SK-N-SH treated with all-trans-retinoic acid at 6 μM for 48 hours (cell line): ENCODE measurements at regions not wholly inside any gene's neighbourhood (a gene's known extent, or its start where the extent isn't known, plus 50 kb on each side); places are given as distances from the start of the nearest gene placed in this dataset.

ENCODE experiments used
- ATAC-seq: fragments of 200-7000 bp; cut with Tn5 transposase; 3 replicates; pipeline ENCODE4 v1.9.1; 2020; ENCODE audit warnings: mild to moderate bottlenecking, moderate library complexity
- ARNTL ChIP-seq: fragments of 450-650 bp; formaldehyde crosslinking; IDR thresholded peaks from 2 replicates; pipeline ENCODE4 v1.5.0; 2020; ENCODE audit warnings: low read depth, mild to moderate bottlenecking, moderate library complexity, borderline replicate concordance
- BACH2 ChIP-seq: fragments of 250-450 bp; sonication (Bioruptor Pico); IDR thresholded peaks from 2 replicates; pipeline ENCODE4 v1.9.0; 2021; ENCODE audit warnings: mild to moderate bottlenecking, borderline replicate concordance
- CSDC2 ChIP-seq: fragments of 250-450 bp; sonication (Bioruptor Pico); IDR thresholded peaks from 2 replicates; pipeline ENCODE4 v1.5.0; 2020; ENCODE audit warnings: mild to moderate bottlenecking, moderate library complexity
- ESRRG ChIP-seq: fragments of 250-450 bp; sonication (Bioruptor Pico); IDR thresholded peaks from 2 replicates; pipeline ENCODE4 v1.6.1; 2021; ENCODE audit warnings: mild to moderate bottlenecking
- GLIS3 ChIP-seq: fragments of 250-450 bp; sonication (Bioruptor Pico); IDR thresholded peaks from 2 replicates; pipeline ENCODE4 v1.5.0; 2020; ENCODE audit warnings: mild to moderate bottlenecking, moderate library complexity
- ISL1 ChIP-seq: fragments of 250-450 bp; sonication (Bioruptor Pico); IDR thresholded peaks from 2 replicates; pipeline ENCODE4 v2.1.2; 2022; ENCODE audit warnings: mild to moderate bottlenecking, moderate library complexity
- OSR1 ChIP-seq: fragments of 250-450 bp; sonication (Bioruptor Pico); IDR thresholded peaks from 2 replicates; pipeline ENCODE4 v1.8.0; 2022; ENCODE audit warnings: moderate library complexity, mild to moderate bottlenecking, inconsistent platforms
- PPARA ChIP-seq: fragments of 250-450 bp; sonication (Bioruptor Pico); IDR thresholded peaks from 2 replicates; pipeline ENCODE4 v1.5.0; 2020; ENCODE audit warnings: mild to moderate bottlenecking, borderline replicate concordance
- RARB ChIP-seq: fragments of 250-450 bp; sonication (Bioruptor Pico); IDR thresholded peaks from 2 replicates; pipeline ENCODE4 v1.8.0; 2021; ENCODE audit warnings: mild to moderate bottlenecking, moderate library complexity
- SNAI2 ChIP-seq: fragments of 250-450 bp; sonication (Bioruptor Pico); IDR thresholded peaks from 2 replicates; pipeline ENCODE4 v1.5.0; 2020; ENCODE audit warnings: mild to moderate bottlenecking, moderate library complexity
- TCF4 ChIP-seq: fragments of 250-450 bp; sonication (Bioruptor Pico); IDR thresholded peaks from 2 replicates; pipeline ENCODE4 v1.8.0; 2021; ENCODE audit warnings: mild to moderate bottlenecking, moderate library complexity, borderline replicate concordance
- ZC3H10 ChIP-seq: fragments of 250-450 bp; sonication (Bioruptor Pico); IDR thresholded peaks from 2 replicates; pipeline ENCODE4 v1.5.1; 2021; ENCODE audit warnings: mild to moderate bottlenecking, moderate library complexity
- ZFP3 ChIP-seq: fragments of 250-450 bp; sonication (Bioruptor Pico); IDR thresholded peaks from 2 replicates; pipeline ENCODE4 v1.5.0; 2020; ENCODE audit warnings: mild to moderate bottlenecking, moderate library complexity
- ZFP30 ChIP-seq: fragments of 450-650 bp; formaldehyde crosslinking; IDR thresholded peaks from 2 replicates; pipeline ENCODE4 v1.5.0; 2022; ENCODE audit warnings: mild to moderate bottlenecking, moderate library complexity
- ZNF565 ChIP-seq: fragments of 450-650 bp; formaldehyde crosslinking; conservative IDR thresholded peaks from 2 replicates; pipeline ENCODE4 v1.5.0; 2020; ENCODE audit warnings: low read depth, mild to moderate bottlenecking, moderate library complexity
- ZNF70 ChIP-seq: fragments of 450-650 bp; formaldehyde crosslinking; IDR thresholded peaks from 2 replicates; pipeline ENCODE4 v1.5.0; 2020; ENCODE audit warnings: mild to moderate bottlenecking, moderate library complexity
- ZNF8 ChIP-seq: fragments of 450-650 bp; formaldehyde crosslinking; IDR thresholded peaks from 2 replicates; pipeline ENCODE4 v1.5.0; 2020; ENCODE audit warnings: mild to moderate bottlenecking, moderate library complexity
- TF ChIP-seq, protein P1 (sequence below): fragments of 250-450 bp; sonication (Bioruptor Pico); IDR thresholded peaks from 2 replicates; pipeline ENCODE4 v1.5.0; 2020; ENCODE audit warnings: mild to moderate bottlenecking, moderate library complexity
- TF ChIP-seq, protein P2 (sequence below): fragments of 250-450 bp; sonication (Bioruptor Pico); IDR thresholded peaks from 2 replicates; pipeline ENCODE4 v1.8.0; 2021; ENCODE audit warnings: low read depth, mild to moderate bottlenecking, moderate library complexity, borderline replicate concordance
- TF ChIP-seq, protein P3 (sequence below): fragments of 250-450 bp; sonication (Bioruptor Pico); IDR thresholded peaks from 2 replicates; pipeline ENCODE4 v1.8.0; 2020; ENCODE audit warnings: mild to moderate bottlenecking, moderate library complexity, borderline replicate concordance
- TF ChIP-seq, protein P4 (sequence below): fragments of 250-450 bp; sonication (Bioruptor Pico); IDR thresholded peaks from 2 replicates; pipeline ENCODE4 v1.5.1; 2020; ENCODE audit warnings: low read depth, mild to moderate bottlenecking, moderate library complexity

- TF ChIP-seq, protein P1, sequence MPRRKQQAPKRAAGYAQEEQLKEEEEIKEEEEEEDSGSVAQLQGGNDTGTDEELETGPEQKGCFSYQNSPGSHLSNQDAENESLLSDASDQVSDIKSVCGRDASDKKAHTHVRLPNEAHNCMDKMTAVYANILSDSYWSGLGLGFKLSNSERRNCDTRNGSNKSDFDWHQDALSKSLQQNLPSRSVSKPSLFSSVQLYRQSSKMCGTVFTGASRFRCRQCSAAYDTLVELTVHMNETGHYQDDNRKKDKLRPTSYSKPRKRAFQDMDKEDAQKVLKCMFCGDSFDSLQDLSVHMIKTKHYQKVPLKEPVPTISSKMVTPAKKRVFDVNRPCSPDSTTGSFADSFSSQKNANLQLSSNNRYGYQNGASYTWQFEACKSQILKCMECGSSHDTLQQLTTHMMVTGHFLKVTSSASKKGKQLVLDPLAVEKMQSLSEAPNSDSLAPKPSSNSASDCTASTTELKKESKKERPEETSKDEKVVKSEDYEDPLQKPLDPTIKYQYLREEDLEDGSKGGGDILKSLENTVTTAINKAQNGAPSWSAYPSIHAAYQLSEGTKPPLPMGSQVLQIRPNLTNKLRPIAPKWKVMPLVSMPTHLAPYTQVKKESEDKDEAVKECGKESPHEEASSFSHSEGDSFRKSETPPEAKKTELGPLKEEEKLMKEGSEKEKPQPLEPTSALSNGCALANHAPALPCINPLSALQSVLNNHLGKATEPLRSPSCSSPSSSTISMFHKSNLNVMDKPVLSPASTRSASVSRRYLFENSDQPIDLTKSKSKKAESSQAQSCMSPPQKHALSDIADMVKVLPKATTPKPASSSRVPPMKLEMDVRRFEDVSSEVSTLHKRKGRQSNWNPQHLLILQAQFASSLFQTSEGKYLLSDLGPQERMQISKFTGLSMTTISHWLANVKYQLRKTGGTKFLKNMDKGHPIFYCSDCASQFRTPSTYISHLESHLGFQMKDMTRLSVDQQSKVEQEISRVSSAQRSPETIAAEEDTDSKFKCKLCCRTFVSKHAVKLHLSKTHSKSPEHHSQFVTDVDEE (CRISPR knock-in tag) = no peak
- TF ChIP-seq ZFP3 (CRISPR knock-in tag) = no peak
- no peak for TF ChIP-seq GLIS3 (CRISPR knock-in tag)
- TF ChIP-seq, protein P2, sequence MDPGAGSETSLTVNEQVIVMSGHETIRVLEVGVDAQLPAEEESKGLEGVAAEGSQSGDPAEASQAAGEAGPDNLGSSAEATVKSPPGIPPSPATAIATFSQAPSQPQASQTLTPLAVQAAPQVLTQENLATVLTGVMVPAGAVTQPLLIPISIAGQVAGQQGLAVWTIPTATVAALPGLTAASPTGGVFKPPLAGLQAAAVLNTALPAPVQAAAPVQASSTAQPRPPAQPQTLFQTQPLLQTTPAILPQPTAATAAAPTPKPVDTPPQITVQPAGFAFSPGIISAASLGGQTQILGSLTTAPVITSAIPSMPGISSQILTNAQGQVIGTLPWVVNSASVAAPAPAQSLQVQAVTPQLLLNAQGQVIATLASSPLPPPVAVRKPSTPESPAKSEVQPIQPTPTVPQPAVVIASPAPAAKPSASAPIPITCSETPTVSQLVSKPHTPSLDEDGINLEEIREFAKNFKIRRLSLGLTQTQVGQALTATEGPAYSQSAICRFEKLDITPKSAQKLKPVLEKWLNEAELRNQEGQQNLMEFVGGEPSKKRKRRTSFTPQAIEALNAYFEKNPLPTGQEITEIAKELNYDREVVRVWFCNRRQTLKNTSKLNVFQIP = no peak
- no peak for TF ChIP-seq ESRRG (CRISPR knock-in tag)
- TF ChIP-seq SNAI2 (CRISPR knock-in tag) = no peak
- TF ChIP-seq, protein P3, sequence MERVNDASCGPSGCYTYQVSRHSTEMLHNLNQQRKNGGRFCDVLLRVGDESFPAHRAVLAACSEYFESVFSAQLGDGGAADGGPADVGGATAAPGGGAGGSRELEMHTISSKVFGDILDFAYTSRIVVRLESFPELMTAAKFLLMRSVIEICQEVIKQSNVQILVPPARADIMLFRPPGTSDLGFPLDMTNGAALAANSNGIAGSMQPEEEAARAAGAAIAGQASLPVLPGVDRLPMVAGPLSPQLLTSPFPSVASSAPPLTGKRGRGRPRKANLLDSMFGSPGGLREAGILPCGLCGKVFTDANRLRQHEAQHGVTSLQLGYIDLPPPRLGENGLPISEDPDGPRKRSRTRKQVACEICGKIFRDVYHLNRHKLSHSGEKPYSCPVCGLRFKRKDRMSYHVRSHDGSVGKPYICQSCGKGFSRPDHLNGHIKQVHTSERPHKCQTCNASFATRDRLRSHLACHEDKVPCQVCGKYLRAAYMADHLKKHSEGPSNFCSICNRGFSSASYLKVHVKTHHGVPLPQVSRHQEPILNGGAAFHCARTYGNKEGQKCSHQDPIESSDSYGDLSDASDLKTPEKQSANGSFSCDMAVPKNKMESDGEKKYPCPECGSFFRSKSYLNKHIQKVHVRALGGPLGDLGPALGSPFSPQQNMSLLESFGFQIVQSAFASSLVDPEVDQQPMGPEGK (CRISPR knock-in tag) = no peak
- no peak for ATAC-seq
Observed at GRCh38 chr20:20920433-20920832, 185.7 kb downstream of the LINC00237 start.

DNA sequence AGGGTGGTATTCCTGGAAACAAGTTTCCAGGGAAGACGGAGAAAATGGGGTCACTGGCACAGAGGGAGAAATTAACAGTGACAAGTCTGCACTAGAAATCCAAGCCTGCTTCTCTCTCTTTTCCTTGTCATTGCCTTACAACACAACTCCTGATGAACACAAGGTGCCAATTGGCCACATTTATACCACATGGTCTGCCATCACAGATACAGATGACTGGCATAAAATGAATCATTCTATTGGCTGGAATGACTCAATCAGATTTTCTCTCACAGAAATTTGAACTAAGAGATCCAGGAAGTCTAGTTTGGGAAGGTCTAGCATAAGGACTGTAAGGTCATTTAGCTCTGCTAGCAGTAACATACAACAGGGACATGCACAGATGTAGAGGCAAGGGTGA lies 190.3 kb downstream of the LINC00237 start:
- ATAC-seq = no peak

DNA sequence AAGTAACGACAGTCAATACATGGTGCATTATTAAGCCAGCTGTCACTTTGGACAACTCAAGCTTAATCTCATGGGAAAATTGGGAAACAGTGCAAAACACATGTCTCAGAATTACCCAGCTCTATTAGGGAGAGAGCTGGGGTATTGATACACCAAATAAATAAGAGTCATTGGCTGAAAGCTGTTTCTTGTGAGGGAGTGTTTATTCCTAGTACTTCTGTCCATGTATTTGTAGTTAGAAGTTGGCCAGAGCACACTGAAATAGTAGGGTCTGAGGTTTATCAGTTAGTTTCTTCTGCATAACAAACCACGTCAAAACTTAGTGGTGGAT lies 192.0 kb upstream of the RALGAPA2 start:
- ATAC-seq = no peak
- TF ChIP-seq, protein P2 = no peak
- no peak for TF ChIP-seq RARB (CRISPR knock-in tag)
- TF ChIP-seq, protein P1 (CRISPR knock-in tag) = no peak
- TF ChIP-seq ZFP30 (CRISPR knock-in tag) = no peak
- no peak for TF ChIP-seq ZC3H10 (CRISPR knock-in tag)
- TF ChIP-seq SNAI2 (CRISPR knock-in tag) = no peak
- TF ChIP-seq BACH2 = no peak
- no peak for TF ChIP-seq OSR1 (CRISPR knock-in tag)
- no peak for TF ChIP-seq ARNTL
- TF ChIP-seq ZFP3 (CRISPR knock-in tag) = no peak
- TF ChIP-seq, protein P3 (CRISPR knock-in tag) = no peak
- TF ChIP-seq ZNF70 (CRISPR knock-in tag) = no peak

More for the DNA sequence above, 190.3 kb downstream of the LINC00237 start:
- TF ChIP-seq ZFP30 (CRISPR knock-in tag) (no peak), ZNF70 (CRISPR knock-in tag) (no peak), ZNF8 (CRISPR knock-in tag) (no peak), TCF4 (CRISPR knock-in tag) (no peak), CSDC2 (no peak), ARNTL (no peak), PPARA (CRISPR knock-in tag) (no peak), ISL1 (no peak), ZNF565 (no peak)
- TF ChIP-seq, protein P4, sequence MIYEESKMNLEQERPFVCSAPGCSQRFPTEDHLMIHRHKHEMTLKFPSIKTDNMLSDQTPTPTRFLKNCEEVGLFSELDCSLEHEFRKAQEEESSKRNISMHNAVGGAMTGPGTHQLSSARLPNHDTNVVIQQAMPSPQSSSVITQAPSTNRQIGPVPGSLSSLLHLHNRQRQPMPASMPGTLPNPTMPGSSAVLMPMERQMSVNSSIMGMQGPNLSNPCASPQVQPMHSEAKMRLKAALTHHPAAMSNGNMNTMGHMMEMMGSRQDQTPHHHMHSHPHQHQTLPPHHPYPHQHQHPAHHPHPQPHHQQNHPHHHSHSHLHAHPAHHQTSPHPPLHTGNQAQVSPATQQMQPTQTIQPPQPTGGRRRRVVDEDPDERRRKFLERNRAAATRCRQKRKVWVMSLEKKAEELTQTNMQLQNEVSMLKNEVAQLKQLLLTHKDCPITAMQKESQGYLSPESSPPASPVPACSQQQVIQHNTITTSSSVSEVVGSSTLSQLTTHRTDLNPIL (CRISPR knock-in tag) = no peak
- TF ChIP-seq, protein P1 (CRISPR knock-in tag) = no peak
